GM23338 (cell line): ENCODE measurements at regions not wholly inside any gene's neighbourhood (a gene's known extent, or its start where the extent isn't known, plus 50 kb on each side); places are given as distances from the start of the nearest gene placed in this dataset.
A peak's percentile ranks its signal among the peaks of the same experiment; 100 is the strongest.

Experiments used
- ATAC-seq: fragments of 200-7000 bp; cut with Tn5 transposase; 3 replicates; pipeline ENCODE4 v1.9.1; 2020
- DNase-seq: peaks from one replicate; pipeline ENCODE4 v3.0.0-alpha.2; 2015; ENCODE audit warnings: low spot score
- H2AFZ ChIP-seq: fragments of 200-600 bp; sonication (generic); 2 replicates; pipeline ENCODE4 v1.8.0; 2016; ENCODE audit warnings: antibody characterized with exemption, mild to moderate bottlenecking, moderate library complexity
- H3F3A ChIP-seq: fragments of 200-600 bp; sonication (generic); replicated peaks from 2 replicates; pipeline ENCODE4 v1.8.0; 2017; ENCODE audit warnings: antibody characterized with exemption, mixed run types, low read depth
- H3K27ac ChIP-seq: fragments of 200-600 bp; sonication (generic); 2 replicates; pipeline ENCODE4 v1.6.1; 2016; ENCODE audit warnings: low read depth
- H3K27me3 ChIP-seq: fragments of 200-600 bp; sonication (generic); 2 replicates; pipeline ENCODE4 v1.8.0; 2016; ENCODE audit warnings: mild to moderate bottlenecking, mixed run types, moderate library complexity; ENCODE audit not compliant: insufficient read depth
- H3K36me3 ChIP-seq: fragments of 200-600 bp; sonication (generic); 2 replicates; pipeline ENCODE4 v1.8.0; 2016; ENCODE audit warnings: mild to moderate bottlenecking; ENCODE audit not compliant: insufficient read depth
- H3K4me1 ChIP-seq: fragments of 200-600 bp; sonication (generic); 2 replicates; pipeline ENCODE4 v1.8.0; 2016; ENCODE audit warnings: mild to moderate bottlenecking, moderate library complexity; ENCODE audit not compliant: insufficient read depth
- H3K4me2 ChIP-seq: fragments of 200-600 bp; sonication (generic); 2 replicates; pipeline ENCODE4 v1.7.1; 2017; ENCODE audit warnings: mixed run types
- H3K4me3 ChIP-seq: fragments of 200-600 bp; sonication (generic); 2 replicates; pipeline ENCODE4 v1.6.1; 2016; ENCODE audit warnings: mixed run types
- H3K79me2 ChIP-seq: fragments of 200-600 bp; sonication (generic); replicated peaks from 2 replicates; pipeline ENCODE4 v1.8.0; 2017; ENCODE audit warnings: mild to moderate bottlenecking; ENCODE audit not compliant: insufficient read depth
- H3K9me2 ChIP-seq: fragments of 200-600 bp; sonication (generic); 2 replicates; pipeline ENCODE4 v1.8.0; 2017; ENCODE audit not compliant: insufficient read depth
- H4K20me1 ChIP-seq: fragments of 200-600 bp; sonication (generic); replicated peaks from 2 replicates; pipeline ENCODE4 v1.8.0; 2017; ENCODE audit warnings: mild to moderate bottlenecking; ENCODE audit not compliant: insufficient read depth
- H3K27ac Mint-ChIP-seq: 2 replicates; pipeline ENCODE4 v1.8.0; 2020; ENCODE audit warnings: inconsistent platforms, mild to moderate bottlenecking, moderate library complexity, mixed read lengths
- H3K27me3 Mint-ChIP-seq: 3 replicates; pipeline ENCODE4 v1.8.0; 2022; ENCODE audit warnings: low read depth, mild to moderate bottlenecking, moderate library complexity, mixed read lengths, inconsistent platforms; ENCODE audit not compliant: insufficient read depth, poor library complexity
- H3K36me3 Mint-ChIP-seq: 3 replicates; pipeline ENCODE4 v1.8.0; 2021; ENCODE audit warnings: low read depth, mild to moderate bottlenecking, inconsistent platforms, moderate library complexity, mixed read lengths
- H3K4me1 Mint-ChIP-seq: 3 replicates; pipeline ENCODE4 v1.8.0; 2020; ENCODE audit warnings: mild to moderate bottlenecking, inconsistent platforms, mixed read lengths
- H3K4me3 Mint-ChIP-seq: 3 replicates; pipeline ENCODE4 v1.8.0; 2021; ENCODE audit warnings: moderate library complexity, mild to moderate bottlenecking, inconsistent platforms, mixed read lengths
- H3K9me3 Mint-ChIP-seq: 3 replicates; pipeline ENCODE4 v1.8.0; 2020; ENCODE audit warnings: moderate library complexity, mild to moderate bottlenecking, inconsistent platforms, mixed read lengths
- EZH2phosphoT487 ChIP-seq: fragments of 200-600 bp; sonication (generic); IDR thresholded peaks from one replicate; pipeline ENCODE4 v1.8.1; 2018; ENCODE audit warnings: antibody characterized with exemption; ENCODE audit not compliant: unreplicated experiment
- JUNB ChIP-seq: IDR thresholded peaks from one replicate; pipeline ENCODE4 v1.6.1; 2016; ENCODE audit warnings: antibody characterized with exemption; ENCODE audit not compliant: unreplicated experiment
- NANOG ChIP-seq: IDR thresholded peaks from 2 replicates; pipeline ENCODE4 v1.6.1; 2016; ENCODE audit warnings: antibody characterized with exemption, borderline replicate concordance
- POLR2AphosphoS5 ChIP-seq: IDR thresholded peaks from 2 replicates; pipeline ENCODE4 v1.6.1; 2016; ENCODE audit warnings: antibody characterized with exemption, low read depth
- REST ChIP-seq: IDR thresholded peaks from one replicate; pipeline ENCODE4 v1.6.1; 2018; ENCODE audit warnings: antibody characterized with exemption; ENCODE audit not compliant: unreplicated experiment
- ZNF331 ChIP-seq: fragments of 250-450 bp; sonication (Bioruptor Pico); IDR thresholded peaks from 2 replicates; pipeline ENCODE4 v1.5.0; 2020; ENCODE audit warnings: low read depth, mild to moderate bottlenecking, moderate library complexity
- TF ChIP-seq, protein P1 (sequence below): IDR thresholded peaks from 2 replicates; pipeline ENCODE4 v1.6.1; 2016; ENCODE audit warnings: antibody characterized with exemption
- TF ChIP-seq, protein P2 (sequence below): fragments of 250-450 bp; sonication (Bioruptor Pico); IDR thresholded peaks from 2 replicates; pipeline ENCODE4 v1.5.0; 2020; ENCODE audit warnings: mild to moderate bottlenecking, moderate library complexity

GRCh38 chr3:177447938-177448337 is 250.7 kb upstream of the TBL1XR1 start:
- Histone ChIP-seq H2AFZ (peak overlapping the region; percentile 28; the same call in 1 of the 2 replicates), H3F3A (no peaks in the 10 kb centered on the region), H3K27ac (no peak overlapping the region), H3K27me3 (no peaks in the 10 kb centered on the region), H3K79me2 (no peaks in the 10 kb centered on the region), H4K20me1 (no peaks in the 10 kb centered on the region), H3K4me3 (no peak overlapping the region), H3K4me2 (no peak overlapping the region), H3K36me3 (no peaks in the 10 kb centered on the region), H3K9me2 (no peaks in the 10 kb centered on the region), H3K4me1 (no peaks in the 10 kb centered on the region)
- ATAC-seq (no peak), DNase-seq (no peak)
- H3K27me3 Mint-ChIP-seq, result peaks cover 4% of the 10 kb centered on the region
- no peak overlapping the region for H3K4me3 Mint-ChIP-seq
- H3K36me3 Mint-ChIP-seq, result no peaks in the 10 kb centered on the region
- no peak for TF ChIP-seq JUNB
- TF ChIP-seq POLR2AphosphoS5, result no peak
- TF ChIP-seq REST, result no peak
- TF ChIP-seq EZH2phosphoT487, result no peak
- no peak for TF ChIP-seq ZNF331 (CRISPR knock-in tag)
- TF ChIP-seq, protein P1, sequence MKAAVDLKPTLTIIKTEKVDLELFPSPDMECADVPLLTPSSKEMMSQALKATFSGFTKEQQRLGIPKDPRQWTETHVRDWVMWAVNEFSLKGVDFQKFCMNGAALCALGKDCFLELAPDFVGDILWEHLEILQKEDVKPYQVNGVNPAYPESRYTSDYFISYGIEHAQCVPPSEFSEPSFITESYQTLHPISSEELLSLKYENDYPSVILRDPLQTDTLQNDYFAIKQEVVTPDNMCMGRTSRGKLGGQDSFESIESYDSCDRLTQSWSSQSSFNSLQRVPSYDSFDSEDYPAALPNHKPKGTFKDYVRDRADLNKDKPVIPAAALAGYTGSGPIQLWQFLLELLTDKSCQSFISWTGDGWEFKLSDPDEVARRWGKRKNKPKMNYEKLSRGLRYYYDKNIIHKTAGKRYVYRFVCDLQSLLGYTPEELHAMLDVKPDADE, result no peak
- no peak for TF ChIP-seq NANOG
- TF ChIP-seq, protein P2, sequence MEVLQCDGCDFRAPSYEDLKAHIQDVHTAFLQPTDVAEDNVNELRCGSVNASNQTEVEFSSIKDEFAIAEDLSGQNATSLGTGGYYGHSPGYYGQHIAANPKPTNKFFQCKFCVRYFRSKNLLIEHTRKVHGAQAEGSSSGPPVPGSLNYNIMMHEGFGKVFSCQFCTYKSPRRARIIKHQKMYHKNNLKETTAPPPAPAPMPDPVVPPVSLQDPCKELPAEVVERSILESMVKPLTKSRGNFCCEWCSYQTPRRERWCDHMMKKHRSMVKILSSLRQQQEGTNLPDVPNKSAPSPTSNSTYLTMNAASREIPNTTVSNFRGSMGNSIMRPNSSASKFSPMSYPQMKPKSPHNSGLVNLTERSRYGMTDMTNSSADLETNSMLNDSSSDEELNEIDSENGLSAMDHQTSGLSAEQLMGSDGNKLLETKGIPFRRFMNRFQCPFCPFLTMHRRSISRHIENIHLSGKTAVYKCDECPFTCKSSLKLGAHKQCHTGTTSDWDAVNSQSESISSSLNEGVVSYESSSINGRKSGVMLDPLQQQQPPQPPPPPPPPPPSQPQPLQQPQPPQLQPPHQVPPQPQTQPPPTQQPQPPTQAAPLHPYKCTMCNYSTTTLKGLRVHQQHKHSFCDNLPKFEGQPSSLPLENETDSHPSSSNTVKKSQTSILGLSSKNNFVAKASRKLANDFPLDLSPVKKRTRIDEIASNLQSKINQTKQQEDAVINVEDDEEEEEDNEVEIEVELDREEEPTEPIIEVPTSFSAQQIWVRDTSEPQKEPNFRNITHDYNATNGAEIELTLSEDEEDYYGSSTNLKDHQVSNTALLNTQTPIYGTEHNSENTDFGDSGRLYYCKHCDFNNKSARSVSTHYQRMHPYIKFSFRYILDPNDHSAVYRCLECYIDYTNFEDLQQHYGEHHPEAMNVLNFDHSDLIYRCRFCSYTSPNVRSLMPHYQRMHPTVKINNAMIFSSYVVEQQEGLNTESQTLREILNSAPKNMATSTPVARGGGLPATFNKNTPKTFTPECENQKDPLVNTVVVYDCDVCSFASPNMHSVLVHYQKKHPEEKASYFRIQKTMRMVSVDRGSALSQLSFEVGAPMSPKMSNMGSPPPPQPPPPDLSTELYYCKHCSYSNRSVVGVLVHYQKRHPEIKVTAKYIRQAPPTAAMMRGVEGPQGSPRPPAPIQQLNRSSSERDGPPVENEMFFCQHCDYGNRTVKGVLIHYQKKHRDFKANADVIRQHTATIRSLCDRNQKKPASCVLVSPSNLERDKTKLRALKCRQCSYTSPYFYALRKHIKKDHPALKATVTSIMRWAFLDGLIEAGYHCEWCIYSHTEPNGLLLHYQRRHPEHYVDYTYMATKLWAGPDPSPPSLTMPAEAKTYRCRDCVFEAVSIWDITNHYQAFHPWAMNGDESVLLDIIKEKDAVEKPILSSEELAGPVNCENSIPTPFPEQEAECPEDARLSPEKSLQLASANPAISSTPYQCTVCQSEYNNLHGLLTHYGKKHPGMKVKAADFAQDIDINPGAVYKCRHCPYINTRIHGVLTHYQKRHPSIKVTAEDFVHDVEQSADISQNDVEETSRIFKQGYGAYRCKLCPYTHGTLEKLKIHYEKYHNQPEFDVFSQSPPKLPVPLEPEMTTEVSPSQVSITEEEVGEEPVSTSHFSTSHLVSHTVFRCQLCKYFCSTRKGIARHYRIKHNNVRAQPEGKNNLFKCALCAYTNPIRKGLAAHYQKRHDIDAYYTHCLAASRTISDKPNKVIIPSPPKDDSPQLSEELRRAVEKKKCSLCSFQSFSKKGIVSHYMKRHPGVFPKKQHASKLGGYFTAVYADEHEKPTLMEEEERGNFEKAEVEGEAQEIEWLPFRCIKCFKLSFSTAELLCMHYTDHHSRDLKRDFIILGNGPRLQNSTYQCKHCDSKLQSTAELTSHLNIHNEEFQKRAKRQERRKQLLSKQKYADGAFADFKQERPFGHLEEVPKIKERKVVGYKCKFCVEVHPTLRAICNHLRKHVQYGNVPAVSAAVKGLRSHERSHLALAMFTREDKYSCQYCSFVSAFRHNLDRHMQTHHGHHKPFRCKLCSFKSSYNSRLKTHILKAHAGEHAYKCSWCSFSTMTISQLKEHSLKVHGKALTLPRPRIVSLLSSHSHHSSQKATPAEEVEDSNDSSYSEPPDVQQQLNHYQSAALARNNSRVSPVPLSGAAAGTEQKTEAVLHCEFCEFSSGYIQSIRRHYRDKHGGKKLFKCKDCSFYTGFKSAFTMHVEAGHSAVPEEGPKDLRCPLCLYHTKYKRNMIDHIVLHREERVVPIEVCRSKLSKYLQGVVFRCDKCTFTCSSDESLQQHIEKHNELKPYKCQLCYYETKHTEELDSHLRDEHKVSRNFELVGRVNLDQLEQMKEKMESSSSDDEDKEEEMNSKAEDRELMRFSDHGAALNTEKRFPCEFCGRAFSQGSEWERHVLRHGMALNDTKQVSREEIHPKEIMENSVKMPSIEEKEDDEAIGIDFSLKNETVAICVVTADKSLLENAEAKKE, result no peak
- 0 out of 2 replicates have a peak overlapping the region, but pooled peaks have one; percentile 12 for H3K27ac Mint-ChIP-seq
- no peaks in the 10 kb centered on the region; the same call in 1 of the 3 replicates for H3K4me1 Mint-ChIP-seq
- no peaks in the 10 kb centered on the region for H3K9me3 Mint-ChIP-seq
